SK-N-SH treated with all-trans-retinoic acid at 6 μM for 48 hours (cell line): ENCODE measurements at regions not wholly inside any gene's neighbourhood (a gene's known extent, or its start where the extent isn't known, plus 50 kb on each side); places are given as distances from the start of the nearest gene placed in this dataset.

ENCODE experiments used
- CSRNP3 ChIP-seq: fragments of 250-450 bp; sonication (Bioruptor Pico); IDR thresholded peaks from 2 replicates; pipeline ENCODE4 v1.5.1; 2021; ENCODE audit warnings: mild to moderate bottlenecking, moderate library complexity
- PATZ1 ChIP-seq: fragments of 250-450 bp; sonication (Bioruptor Pico); IDR thresholded peaks from 2 replicates; pipeline ENCODE4 v1.8.0; 2020; ENCODE audit warnings: mild to moderate bottlenecking, moderate library complexity, borderline replicate concordance
- SNAI2 ChIP-seq: fragments of 250-450 bp; sonication (Bioruptor Pico); IDR thresholded peaks from 2 replicates; pipeline ENCODE4 v1.5.0; 2020; ENCODE audit warnings: mild to moderate bottlenecking, moderate library complexity
- ZC3H10 ChIP-seq: fragments of 250-450 bp; sonication (Bioruptor Pico); IDR thresholded peaks from 2 replicates; pipeline ENCODE4 v1.5.1; 2021; ENCODE audit warnings: mild to moderate bottlenecking, moderate library complexity
- ZNF70 ChIP-seq: fragments of 450-650 bp; formaldehyde crosslinking; IDR thresholded peaks from 2 replicates; pipeline ENCODE4 v1.5.0; 2020; ENCODE audit warnings: mild to moderate bottlenecking, moderate library complexity

- TF ChIP-seq SNAI2 (CRISPR knock-in tag) = no peak
- TF ChIP-seq ZC3H10 = no peak
- no peak for TF ChIP-seq PATZ1 (CRISPR knock-in tag)
- TF ChIP-seq CSRNP3 (CRISPR knock-in tag) = no peak
- TF ChIP-seq ZNF70 = no peak
Measured at GRCh38 chr22:34696557-34696956, 369.4 kb upstream of the ISX start.
